ENCODE measurements at regions not wholly inside any gene's neighbourhood (a gene's known extent, or its start where the extent isn't known, plus 50 kb on each side); places are given as distances from the start of the nearest gene placed in this dataset.

DNA sequence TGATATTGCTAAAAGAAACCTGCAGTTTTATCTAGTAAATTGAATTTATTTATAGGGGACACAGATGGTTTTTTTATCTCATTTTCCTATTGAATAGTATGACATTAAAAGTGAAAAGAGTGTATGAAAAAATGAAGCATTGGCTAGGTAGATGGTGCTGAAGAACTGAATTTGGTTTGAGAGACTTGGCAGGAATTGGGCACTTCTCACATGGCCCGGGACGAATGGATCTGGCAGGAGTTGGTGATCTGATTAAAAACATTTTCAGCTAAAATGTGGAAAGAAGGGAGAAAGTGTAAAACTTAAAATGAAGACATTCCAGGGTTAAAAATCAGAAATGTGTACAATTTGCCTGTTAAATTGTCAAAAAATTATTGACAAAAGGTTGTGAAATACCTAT, 1088.5 kb upstream of the PABPC4L start:
- DNase-seq, result no peak

DNA sequence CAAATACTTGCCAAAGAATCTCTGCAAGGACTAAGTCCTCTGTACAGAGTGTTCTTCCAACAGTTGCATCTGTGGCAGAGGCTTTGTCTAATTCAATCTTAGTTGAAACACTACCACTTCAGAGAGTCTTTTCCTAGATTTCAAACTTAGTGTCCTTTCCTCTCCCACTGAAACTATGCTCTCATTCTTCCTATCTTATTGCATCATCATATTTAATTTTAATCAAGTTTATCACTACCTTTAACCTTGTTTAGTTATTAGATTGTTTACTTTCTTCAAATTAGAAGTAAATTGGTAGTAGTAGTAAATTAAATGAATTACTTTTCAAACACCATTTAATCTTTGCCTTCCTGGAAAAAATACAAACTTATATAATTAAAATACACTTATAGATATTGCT, 1082.3 kb upstream of the PABPC4L start:
- DNase-seq, result no peak

DNA sequence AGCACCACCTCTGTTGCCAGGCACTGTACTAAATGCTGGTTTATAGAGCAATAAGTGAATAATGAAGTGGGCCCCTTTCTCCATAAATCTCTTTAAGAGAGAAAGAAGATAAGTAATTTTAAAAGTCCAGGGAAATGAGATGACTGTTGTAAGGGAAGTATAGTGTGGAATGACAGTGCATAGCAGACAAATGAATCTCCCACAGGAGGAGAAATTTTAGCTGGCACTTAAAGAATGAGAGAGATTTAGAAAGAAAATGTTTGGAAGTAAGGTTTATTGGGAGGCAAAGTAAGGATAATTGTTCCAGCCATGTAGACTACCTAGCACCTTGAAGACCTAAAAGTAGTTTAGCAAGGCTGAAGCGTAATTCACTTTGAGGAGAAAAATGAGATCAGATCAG, 1081.1 kb upstream of the PABPC4L start:
- DNase-seq, result no peak

DNA sequence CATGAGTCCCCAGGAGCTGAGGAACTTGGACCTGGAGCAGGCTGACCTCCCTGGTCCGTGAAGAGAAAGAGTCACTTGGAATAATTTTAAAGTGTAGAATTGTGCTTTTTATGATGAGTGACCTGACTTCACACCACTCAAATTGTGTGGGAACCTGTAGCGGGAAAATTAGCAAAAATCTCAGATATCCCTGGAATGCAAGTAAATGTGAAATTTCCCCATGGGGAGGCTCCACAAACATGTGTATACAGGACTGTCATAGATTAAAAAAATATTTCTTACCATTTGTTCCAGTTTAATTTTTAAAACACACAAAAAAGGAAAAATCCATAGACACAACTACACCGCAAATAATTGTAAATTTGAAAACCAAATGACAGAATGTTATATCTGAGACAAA, 1079.6 kb upstream of the PABPC4L start:
- DNase-seq, result no peak

DNA sequence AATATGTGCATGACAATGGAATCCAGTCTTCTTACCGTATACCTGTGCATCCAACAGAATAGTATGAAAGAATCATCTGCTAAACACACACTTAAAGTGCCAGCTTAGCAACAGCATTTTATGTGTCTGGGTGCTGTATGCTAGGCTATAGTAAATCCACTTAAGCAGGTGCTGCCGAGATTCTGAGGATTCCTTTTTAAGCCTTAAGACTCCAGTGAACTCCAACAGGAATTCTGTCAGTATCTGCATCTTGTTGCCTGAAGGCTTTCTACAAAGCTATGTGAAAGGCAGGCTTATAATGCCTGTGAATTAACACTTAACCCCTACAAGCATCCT, 1076.4 kb upstream of the PABPC4L start:
- no peak for DNase-seq

DNA sequence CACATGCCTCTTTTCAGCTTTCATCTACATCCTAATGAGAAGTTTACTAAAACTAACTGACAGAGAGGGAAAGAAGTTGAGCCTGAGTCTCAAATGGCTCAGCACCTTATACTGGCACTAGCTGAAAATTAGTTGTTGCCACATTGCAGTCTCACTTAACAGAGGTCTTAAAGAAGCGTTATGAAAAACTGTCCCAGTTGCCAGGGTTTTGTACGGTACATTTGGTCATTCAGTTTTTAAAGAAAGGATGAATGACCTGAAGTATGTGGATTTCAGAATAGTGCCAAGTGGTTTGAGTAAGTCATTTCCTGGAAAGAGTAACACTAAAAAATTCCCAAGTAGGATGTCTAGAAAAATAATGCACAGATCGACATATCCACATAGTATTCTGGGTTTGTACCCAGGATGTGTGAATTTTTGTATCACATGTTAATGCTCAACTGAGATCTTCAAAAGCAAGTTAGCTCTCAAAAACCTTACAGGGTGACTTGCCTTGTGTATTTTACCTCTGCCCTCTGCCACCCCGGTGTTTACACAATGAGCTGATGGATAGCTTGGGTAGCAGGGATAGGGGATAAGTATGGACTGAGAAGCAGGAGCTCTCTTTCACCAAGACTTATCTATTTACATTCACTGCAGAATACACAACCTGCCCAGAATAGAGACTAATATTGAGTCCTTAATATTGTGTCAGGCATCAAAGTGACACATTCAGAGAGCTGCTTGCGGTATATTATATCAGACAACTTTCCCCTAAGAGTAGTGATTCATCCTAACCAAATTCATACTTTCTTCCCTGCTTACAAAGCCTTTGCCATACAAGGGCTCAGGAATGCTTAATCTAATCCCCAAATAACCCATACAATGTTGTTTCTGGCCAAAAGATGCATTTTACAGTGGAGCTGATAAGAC, 1075.7 kb upstream of the PABPC4L start:
- DNase-seq, result no peak

DNA sequence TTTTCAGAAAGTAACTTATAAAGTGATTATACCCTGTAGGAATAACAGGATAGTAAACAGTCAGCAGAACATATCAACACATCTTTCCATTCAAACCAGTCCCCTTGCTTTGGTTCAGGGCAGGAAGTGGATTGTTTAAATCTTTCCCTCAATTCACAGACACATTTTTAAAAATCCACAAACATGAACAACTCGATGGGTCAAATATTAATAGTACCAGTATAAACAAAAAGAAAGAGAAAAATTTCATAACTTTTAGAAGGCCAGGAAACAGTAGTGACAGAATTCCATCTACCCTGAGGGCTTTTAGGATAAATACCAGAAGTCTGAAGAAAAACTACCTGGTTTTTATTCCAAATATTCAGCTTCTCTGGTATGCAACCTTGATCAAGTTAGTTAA, 1072.8 kb upstream of the PABPC4L start:
- DNase-seq, result no peak

DNA sequence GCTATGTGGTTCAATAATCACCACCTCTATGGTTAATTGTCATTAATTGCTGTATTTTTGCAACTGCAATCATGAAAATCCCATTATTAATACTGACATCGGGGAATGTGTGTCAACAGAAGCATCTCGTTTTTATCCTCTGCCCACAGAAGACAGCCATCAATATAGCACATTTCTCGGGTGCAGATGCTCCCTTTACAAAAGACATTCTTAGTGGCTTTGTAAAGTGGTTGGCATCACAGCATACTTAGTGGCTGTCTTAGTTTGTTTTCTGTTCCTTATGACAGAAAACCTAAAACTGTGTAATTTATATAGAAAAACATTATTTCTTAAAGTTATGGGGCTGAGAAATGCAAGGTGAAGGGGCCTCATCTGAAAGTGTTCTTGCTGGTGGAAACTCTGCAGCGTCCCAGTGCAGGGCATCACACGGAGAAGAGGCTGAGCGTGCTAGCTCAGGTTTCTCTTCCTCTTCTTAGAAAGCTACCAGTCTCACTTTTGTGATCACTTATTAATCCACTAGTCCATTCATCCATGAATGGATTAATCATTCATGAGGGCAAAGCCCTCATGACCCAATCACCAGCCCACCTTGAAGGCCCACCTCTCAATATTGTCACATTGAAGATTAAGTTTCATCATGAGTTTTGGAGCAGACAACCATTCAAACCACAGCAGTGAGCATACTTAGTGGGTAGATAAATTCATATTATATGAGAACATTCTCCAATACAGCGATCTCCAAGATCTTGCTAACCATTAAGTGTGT, 1067.7 kb upstream of the PABPC4L start:
- DNase-seq, result no peak

DNA sequence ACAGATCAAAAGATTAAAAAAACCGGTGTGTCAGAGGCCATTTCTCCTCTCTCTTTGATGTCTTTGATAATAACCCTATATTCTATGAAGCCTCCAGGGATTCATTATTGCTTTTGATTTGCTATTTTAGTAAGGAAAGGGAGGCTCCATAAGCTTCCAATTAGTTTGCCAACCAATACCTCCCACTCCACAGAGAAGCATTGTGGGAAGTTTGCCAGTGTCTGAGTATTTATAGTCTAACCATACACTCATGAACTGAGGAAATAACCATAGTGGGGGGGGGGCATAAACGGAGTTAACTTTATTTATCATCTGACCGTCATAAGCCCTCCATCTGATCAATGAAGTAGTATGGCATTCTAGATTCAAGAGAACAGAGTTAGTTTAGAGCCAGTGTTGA, 1066.8 kb upstream of the PABPC4L start:
- no peak for DNase-seq

DNA sequence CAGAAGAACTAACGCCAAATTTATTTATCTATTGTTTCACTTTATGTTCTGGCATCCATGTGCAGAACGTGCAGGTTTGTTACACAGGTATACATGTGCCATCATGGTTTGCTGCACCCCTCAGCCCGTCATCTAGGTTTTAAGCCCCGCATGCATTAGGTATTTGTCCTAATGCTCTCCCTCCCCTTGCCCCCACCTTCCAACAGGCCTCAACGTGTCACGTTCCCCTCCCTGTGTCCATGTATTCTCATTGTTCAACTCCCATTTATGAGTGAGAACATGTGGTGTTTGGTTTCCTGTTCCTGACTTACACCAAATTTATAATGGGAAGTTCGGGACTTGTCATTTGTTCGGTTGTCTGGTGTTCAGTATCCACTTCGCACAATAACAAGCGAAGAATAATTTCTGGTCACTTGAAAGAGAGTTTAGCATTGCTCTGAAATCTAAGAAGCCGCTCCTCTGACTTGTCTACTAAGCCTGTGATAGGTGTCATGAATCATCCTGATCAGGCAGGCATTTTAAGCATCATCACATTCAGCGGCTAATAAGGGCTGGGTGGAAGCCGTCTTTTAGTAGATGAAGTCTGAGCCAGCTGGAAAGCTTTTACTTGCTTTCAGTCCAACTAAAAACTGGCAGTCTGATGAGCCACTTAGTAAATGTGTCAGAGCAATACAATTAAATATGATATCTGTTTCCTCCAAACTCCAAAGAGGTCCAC, 1065.7 kb upstream of the PABPC4L start:
- DNase-seq, result no peak

DNA sequence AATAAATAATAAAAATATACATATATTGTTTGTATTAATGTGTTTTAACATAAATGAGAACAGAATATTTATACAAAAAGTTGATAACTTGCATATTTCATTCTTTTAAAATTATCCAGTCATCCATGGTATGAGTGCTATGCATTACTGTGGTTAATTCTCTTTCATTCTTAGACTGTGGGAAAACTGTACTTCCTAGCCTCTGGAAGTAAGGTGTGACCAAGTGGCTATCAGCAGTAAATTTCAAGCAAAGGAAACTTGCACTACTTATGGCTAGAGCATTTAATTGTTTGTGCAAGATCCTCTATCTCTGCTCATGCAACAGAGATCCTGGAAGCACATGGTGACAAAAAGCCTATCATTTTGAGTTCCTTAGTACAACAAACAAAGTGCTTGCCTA, 1054.5 kb upstream of the PABPC4L start:
- no peak for DNase-seq

DNA sequence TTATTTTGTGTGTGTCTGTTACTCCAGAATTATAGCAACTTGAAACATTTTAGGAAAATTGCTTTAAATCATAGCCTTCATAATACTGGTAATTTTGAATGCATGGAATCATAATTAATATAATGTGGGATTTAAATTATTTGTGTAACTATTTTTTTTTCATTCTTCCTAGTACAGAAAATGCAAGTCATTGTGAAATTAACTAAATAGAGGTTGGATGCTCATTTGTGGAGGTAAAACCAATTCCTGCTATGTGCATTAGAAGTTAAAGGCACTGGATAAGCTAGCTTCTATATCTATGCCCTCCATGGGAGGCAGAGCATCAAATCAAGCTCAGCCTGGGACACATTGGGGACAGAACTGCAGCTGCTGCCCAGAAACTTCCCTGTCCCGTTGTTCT, 1048.5 kb upstream of the PABPC4L start:
- DNase-seq, result no peak

DNA sequence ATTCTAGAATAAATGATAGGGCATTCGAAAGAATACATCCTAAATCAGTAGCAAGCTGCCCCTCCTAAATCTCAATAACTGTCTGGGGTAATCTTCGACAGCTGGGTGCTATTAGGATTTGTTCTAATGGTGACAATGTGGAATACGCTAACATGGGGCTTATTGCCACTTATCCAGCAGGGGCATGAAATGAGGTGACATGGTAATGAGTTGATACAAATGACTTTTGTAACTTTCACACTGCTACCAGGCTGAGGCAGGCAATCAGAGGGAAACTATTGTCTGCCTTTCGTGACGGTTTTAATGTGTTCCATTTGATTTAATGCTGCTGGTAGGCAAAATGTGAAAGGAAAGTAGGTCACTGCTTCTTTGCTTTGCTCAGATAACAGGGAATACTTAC, 1047.4 kb upstream of the PABPC4L start:
- no peak for DNase-seq

DNA sequence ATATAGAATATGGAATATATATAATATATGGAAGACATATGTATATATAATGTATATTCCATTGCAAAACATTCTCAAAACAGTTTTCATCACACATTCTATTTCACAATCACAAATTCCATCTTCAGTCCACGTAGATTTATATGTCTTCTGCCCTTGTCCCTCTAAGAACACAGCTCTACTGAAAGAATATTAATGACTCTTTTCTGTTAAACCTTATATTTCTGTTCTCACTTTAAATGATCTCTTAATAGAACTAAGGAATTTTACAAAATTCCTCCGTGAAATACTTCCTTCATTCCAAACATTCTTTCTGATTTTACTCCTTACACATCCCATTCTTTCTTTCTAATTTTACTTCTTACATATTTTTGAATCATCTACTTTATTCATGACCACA, 1043.1 kb upstream of the PABPC4L start:
- no peak for DNase-seq

DNA sequence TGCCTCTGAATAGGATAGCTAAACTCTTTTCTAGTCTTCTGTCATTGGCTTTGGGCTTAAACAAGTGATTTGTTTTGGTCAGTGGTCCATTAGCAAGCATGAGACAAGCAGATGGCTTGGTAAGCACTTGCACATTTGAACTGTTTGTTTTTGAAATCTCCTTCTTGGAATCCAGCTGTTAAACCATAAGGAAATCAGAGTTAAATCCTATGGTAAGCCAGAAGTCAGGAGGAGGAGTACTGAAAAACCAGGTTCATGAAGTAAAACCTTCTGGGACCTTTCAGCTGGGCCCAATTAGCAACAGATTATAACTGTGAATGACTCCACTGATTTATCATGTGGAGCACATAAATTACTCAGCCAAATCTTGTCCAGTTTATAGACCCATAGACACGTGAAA, 1042.5 kb upstream of the PABPC4L start:
- DNase-seq, result no peak

DNA sequence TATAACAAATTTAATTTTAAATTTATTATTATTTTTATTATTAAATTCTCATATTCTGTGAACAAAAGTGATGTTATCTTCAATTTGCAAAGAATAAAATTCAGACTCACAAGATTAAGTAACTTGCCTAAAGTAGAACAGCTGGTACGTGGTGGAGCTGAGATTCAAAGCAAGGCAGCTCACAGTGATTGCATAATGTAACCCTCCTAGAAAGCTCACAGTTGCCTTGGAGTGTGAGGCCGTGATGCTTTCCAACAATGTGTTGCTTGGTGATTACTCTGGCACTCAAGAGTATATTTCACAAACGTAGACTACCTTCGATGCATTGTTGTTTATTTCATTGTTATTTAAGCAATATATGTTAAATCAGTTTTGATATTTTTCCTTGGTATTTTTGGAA, 1039.2 kb upstream of the PABPC4L start:
- DNase-seq, result no peak

DNA sequence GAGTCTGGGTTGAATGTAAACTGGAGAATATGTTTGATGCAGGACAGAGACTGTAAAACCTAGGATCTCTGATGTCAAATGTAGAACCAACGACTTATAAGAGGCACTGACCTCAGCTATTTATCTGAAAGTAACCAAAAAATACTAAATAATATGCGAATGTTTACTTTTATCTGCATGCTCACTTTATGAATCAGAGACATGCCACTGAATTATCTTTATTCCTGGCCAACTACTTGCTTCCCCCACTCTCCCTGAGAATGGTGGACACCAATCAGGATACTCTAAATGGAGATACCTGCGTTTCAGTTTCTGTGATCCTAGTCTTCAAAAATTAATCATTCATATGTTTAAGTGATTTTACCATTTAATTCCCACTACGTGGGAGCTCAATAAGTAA, 1038.4 kb upstream of the PABPC4L start:
- DNase-seq, result no peak

DNA sequence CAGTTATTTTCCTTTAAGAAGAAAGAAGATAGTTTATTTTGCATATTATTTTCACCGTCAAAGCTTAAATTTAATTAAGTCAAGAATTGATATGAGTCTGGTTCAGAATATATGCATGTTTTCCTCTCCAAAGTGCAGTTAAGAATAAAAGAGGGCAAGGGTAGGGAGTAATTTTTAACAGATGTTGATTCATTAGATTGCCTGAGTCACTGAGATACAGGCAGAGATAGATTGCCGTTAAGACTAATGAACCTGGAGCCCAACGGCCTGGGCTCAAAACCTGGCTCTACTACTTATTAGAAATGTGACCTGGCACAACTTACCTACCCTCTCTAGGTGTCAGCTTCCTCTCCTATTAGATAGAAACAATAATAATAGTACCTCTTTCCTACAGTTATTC, 1037.4 kb upstream of the PABPC4L start:
- DNase-seq, result no peak

DNA sequence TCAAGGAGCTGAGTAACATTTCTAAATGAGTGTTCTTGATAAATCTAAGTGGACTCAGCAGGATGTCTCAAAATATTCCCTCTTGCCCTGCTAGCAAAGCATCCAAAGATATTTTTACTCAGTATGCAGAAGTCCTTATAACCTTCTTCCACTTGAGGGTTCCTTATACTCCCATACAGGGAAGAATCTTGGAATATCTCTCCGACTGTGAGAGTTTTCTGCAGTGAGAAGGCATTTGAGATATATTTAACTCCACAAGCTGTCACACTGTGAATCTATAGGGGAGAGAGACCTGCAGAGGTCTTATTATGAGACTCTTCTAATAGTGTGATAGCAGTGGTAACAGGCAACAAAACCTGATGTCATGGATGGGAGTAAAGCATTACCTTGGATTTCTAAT, 1034.5 kb upstream of the PABPC4L start:
- no peak for DNase-seq

DNA sequence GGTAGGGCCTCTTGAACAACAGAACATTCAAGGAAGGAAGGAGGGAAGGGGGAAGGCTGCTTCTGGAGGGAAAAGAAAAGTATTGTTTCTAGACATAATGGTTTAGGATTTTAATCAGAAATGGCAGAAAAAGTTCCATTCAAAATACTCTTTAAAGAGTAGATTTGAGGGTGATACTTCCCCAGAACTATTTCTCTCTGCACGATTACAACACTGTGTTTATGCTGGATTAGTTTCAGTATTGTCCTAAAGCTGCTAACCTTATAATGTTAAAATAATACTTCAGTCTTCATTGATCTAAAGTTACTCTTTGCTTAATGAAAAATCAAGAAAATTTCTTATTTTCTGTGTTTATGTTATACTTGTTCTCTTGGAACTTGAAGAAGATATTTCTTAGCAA, 1026.3 kb upstream of the PABPC4L start:
- no peak for DNase-seq

DNA sequence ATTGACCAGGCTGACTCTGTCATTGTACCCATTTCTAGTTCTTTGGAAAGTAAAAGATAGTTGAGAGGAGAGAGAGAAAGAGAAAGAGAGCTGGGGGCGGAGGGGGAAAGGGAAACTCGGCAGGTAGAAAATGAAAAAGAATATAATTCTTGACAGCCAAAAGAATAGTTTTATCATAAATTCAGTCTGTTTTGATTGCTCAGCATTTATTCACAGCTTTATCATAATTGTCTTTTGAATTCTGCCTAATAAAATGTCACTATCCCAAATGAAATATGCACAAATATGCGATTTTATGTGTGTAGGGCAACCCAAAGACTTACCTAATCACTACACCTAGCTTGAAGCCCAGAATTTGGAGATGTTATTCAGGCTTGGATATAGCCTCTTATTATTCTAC, 1024.0 kb upstream of the PABPC4L start:
- no peak for DNase-seq

DNA sequence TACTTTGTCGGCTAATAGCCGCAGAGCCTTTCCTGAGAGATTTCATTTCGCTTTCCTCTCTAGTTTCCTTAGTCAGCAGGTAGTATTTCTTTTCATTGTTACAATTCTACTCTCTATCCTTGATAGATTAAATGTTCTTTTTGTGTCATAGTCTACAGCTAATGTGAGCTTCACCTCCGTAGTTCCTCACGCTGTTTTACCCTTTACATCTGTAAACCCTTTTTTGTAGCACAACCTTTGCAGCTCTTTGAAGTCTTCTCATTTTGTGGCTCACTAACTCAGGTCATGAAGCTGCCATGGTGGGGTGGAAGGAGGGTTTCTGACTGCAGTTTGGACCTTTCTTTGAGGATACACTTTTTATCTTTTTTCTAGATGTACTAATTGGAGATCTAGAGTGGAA, 1008.8 kb upstream of the PABPC4L start:
- DNase-seq, result no peak

DNA sequence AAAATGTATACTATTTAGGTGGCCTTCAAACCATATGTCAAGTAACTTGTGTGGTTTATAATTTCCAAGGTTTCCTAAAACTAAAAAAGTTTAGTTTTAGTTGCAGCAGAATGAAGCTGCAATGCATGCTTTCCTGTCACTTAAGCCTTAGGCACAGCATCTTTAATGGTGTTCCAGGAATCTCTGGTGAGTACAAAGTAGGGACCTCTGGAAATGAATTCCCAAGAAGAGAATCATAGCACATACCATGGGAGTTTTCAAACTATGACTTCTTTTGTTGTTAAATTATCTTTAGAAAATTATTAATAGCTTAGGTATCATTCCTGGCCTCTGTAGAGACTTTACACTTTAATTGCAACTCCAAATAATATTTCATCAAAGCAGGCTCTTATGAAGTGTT, 1005.9 kb upstream of the PABPC4L start:
- DNase-seq, result no peak

DNA sequence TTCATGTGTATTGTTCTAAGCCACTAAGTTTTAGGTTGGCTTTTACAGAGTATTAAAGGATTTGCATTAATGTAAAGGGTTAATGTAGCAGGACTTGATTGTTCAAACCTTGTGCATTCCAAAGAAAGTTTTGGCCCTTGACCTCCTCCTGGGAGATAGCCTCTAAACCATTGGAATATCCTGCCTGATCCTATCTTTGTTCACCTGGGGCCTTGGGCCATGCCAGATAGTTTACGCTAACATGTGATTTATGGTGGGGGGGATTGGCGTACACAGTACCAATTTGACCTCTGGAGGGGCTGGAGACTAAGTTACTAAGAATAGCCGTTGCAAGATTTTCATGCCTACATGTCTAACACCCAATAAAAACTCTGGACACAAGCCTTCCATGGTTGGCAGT, 1002.7 kb upstream of the PABPC4L start:
- no peak for DNase-seq
